Liver (tissue), 8 donors: ENCODE measurements at regions not wholly inside any gene's neighbourhood (a gene's known extent, or its start where the extent isn't known, plus 50 kb on each side); places are given as distances from the start of the nearest gene placed in this dataset.

Experiments
- DNase-seq: peaks from one replicate; pipeline ENCODE4 v3.0.0-alpha.2; 2017; ENCODE audit warnings: low spot score
- H3K27ac ChIP-seq, 2 donors: one replicate each; pipeline ENCODE4 v1.7.0; 2013; ENCODE audit warnings: inconsistent platforms in 2 of 2, low read length in 2 of 2, control low read depth in 1 of 2, low read depth in 1 of 2, mild to moderate bottlenecking in 1 of 2
- H3K27me3 ChIP-seq, 4 donors: one replicate each; pipeline versions ENCODE4 v1.6.1 to v1.7.0; 2013; ENCODE audit warnings: low read length in 3 of 4, inconsistent platforms in 1 of 4, mild to moderate bottlenecking in 1 of 4, moderate library complexity in 1 of 4; ENCODE audit not compliant: control insufficient read depth in 4 of 4, insufficient read depth in 4 of 4
- H3K36me3 ChIP-seq, 4 donors: one replicate each; pipeline versions ENCODE4 v1.6.1 to v1.7.0; 2013; ENCODE audit warnings: low read length in 3 of 4, mild to moderate bottlenecking in 3 of 4, low read depth in 1 of 4, moderate library complexity in 1 of 4; ENCODE audit not compliant: control insufficient read depth in 4 of 4, insufficient read depth in 3 of 4
- H3K4me1 ChIP-seq, 4 donors: one replicate each; pipeline versions ENCODE4 v1.6.1 to v1.7.0; 2013; ENCODE audit warnings: low read length in 3 of 4, mild to moderate bottlenecking in 3 of 4, moderate library complexity in 1 of 4; ENCODE audit not compliant: control insufficient read depth in 4 of 4, insufficient read depth in 4 of 4
- H3K4me3 ChIP-seq, 3 donors: one replicate each; pipeline versions ENCODE4 v1.6.1 to v1.7.0; 2013; ENCODE audit warnings: low read length in 3 of 3, control low read depth in 1 of 3, low read depth in 1 of 3, mild to moderate bottlenecking in 1 of 3
- H3K9ac ChIP-seq, 2 donors: one replicate each; pipeline ENCODE4 v1.7.0; 2013; ENCODE audit warnings: low read length in 2 of 2, mild to moderate bottlenecking in 2 of 2, moderate library complexity in 2 of 2, control low read depth in 1 of 2, low read depth in 1 of 2
- H3K9me3 ChIP-seq, 4 donors: one replicate each; pipeline versions ENCODE4 v1.6.1 to v1.7.0; 2013; ENCODE audit warnings: low read length in 3 of 4; ENCODE audit not compliant: control insufficient read depth in 4 of 4
- CTCF ChIP-seq: fragments of 150-350 bp; IDR thresholded peaks from 2 replicates; pipeline ENCODE4 v1.5.1; 2017; ENCODE audit warnings: improper control_type of control experiment, low read depth, low read length; ENCODE audit not compliant: missing input control
- EGR1 ChIP-seq, 2 donors: IDR thresholded peaks; 2 replicates each; pipeline ENCODE4 v1.6.1; 2016 to 2018; ENCODE audit warnings: antibody characterized with exemption in 2 of 2, low read depth in 2 of 2
- FOXA1 ChIP-seq: IDR thresholded peaks from 2 replicates; pipeline ENCODE4 v1.6.1; 2016; ENCODE audit warnings: antibody characterized with exemption
- FOXA2 ChIP-seq: IDR thresholded peaks from 2 replicates; pipeline ENCODE4 v1.6.1; 2016; ENCODE audit warnings: antibody characterized with exemption
- GABPA ChIP-seq, 2 donors: IDR thresholded peaks in 1 of 2; conservative IDR thresholded peaks in 1 of 2; 2 replicates each; pipeline ENCODE4 v1.6.1; 2016; ENCODE audit warnings: antibody characterized with exemption in 2 of 2, mild to moderate bottlenecking in 1 of 2, moderate library complexity in 1 of 2
- HNF4A ChIP-seq, 2 donors: conservative IDR thresholded peaks; 2 replicates each; pipeline ENCODE4 v1.6.1; 2016; ENCODE audit warnings: antibody characterized with exemption in 2 of 2, mild to moderate bottlenecking in 2 of 2
- JUND ChIP-seq, 2 donors: IDR thresholded peaks; 2 replicates each; pipeline ENCODE4 v1.6.1; 2016; ENCODE audit warnings: antibody characterized with exemption in 2 of 2
- MAX ChIP-seq: IDR thresholded peaks from 2 replicates; pipeline ENCODE4 v1.6.1; 2016; ENCODE audit warnings: antibody characterized with exemption
- RAD21 ChIP-seq, 2 donors: IDR thresholded peaks; 2 replicates each; pipeline ENCODE4 v1.6.1; 2016; ENCODE audit warnings: antibody characterized with exemption in 2 of 2, mild to moderate bottlenecking in 2 of 2
- REST ChIP-seq: IDR thresholded peaks from 2 replicates; pipeline ENCODE4 v1.6.1; 2016; ENCODE audit warnings: antibody characterized with exemption, mild to moderate bottlenecking
- TAF1 ChIP-seq: conservative IDR thresholded peaks from 2 replicates; pipeline ENCODE4 v1.6.1; 2016; ENCODE audit warnings: antibody characterized with exemption, mild to moderate bottlenecking
- YY1 ChIP-seq: IDR thresholded peaks from 2 replicates; pipeline ENCODE4 v1.6.1; 2016; ENCODE audit warnings: antibody characterized with exemption, mild to moderate bottlenecking
- ZBTB33 ChIP-seq: IDR thresholded peaks from 2 replicates; pipeline ENCODE4 v1.6.1; 2016; ENCODE audit warnings: antibody characterized with exemption
- WGBS: extraction: QIAGEN DNeasy Blood & Tissue Kit; methylation state at CpG from one replicate; pipeline ENCODE4 v1.1.7; 2013; 5-methylcytosine and 5-hydroxymethylcytosine counted together
- donor health status: healthy.
- donor health status: healthy.
- donor health status: healthy.
- donor health status: healthy.
- donor health status: healthy.

GRCh38 chr4:120299631-120300030 is 233.0 kb upstream of the MAD2L1 start:
- no peak overlapping the region for H3K27ac ChIP-seq
- TF ChIP-seq MAX (no peak), FOXA2 (no peak), FOXA1 (no peak), ZBTB33 (no peak), HNF4A (conservative IDR thresholded peaks at IDR 0.05) (no peak), JUND (IDR thresholded peaks at IDR 0.05) (no peak), GABPA (IDR thresholded peaks at IDR 0.05 in 1 of 2, conservative IDR thresholded peaks at IDR 0.05 in 1 of 2) (no peak), REST (no peak), RAD21 (IDR thresholded peaks at IDR 0.05) (no peak), CTCF (no peak), EGR1 (IDR thresholded peaks at IDR 0.05; ENCODE audit: low read depth in 2 of 2) (no peak), YY1 (no peak), TAF1 (no peak)
- 64% methylated on average over 2 of the region's 2 CpGs for WGBS
- H3K27me3 ChIP-seq = no peaks in the 10 kb centered on the region
- no peaks in the 10 kb centered on the region for H3K4me1 ChIP-seq
- no peak overlapping the region for H3K4me3 ChIP-seq
- no peaks in the 10 kb centered on the region for H3K9me3 ChIP-seq
- H3K36me3 ChIP-seq = no peaks in the 10 kb centered on the region
- no peak for DNase-seq
- no peak overlapping the region for H3K9ac ChIP-seq

GRCh38 chr4:120293341-120293740 is 226.7 kb upstream of the MAD2L1 start:
- DNase-seq = no peak
- no peak overlapping the region for H3K27ac ChIP-seq
- no peak for TF ChIP-seq TAF1
- WGBS = 79% methylated on average over 4 of the region's 4 CpGs
- no peaks in the 10 kb centered on the region for H3K36me3 ChIP-seq
- H3K27me3 ChIP-seq = no peaks in the 10 kb centered on the region
- H3K4me1 ChIP-seq = no peaks in the 10 kb centered on the region
- H3K4me3 ChIP-seq = no peak overlapping the region
- H3K9me3 ChIP-seq = no peaks in the 10 kb centered on the region
- H3K9ac ChIP-seq = no peak overlapping the region
